Muscle layer of colon (tissue), 2 donors: ENCODE measurements at regions not wholly inside any gene's neighbourhood (a gene's known extent, or its start where the extent isn't known, plus 50 kb on each side); places are given as distances from the start of the nearest gene placed in this dataset.

Source experiments
- H3K27ac ChIP-seq: one replicate; pipeline ENCODE4 v1.7.0; 2013; ENCODE audit warnings: low read depth, mild to moderate bottlenecking, low read length, moderate library complexity
- H3K27me3 ChIP-seq, 2 donors: one replicate each; pipeline ENCODE4 v1.7.0; 2013; ENCODE audit warnings: low read length in 2 of 2, mild to moderate bottlenecking in 2 of 2; ENCODE audit not compliant: insufficient read depth in 2 of 2, control insufficient read depth in 1 of 2
- H3K36me3 ChIP-seq: one replicate; pipeline ENCODE4 v1.7.0; 2013; ENCODE audit warnings: mild to moderate bottlenecking, low read length; ENCODE audit not compliant: insufficient read depth
- H3K4me1 ChIP-seq: one replicate; pipeline ENCODE4 v1.7.0; 2013; ENCODE audit warnings: mild to moderate bottlenecking, low read length; ENCODE audit not compliant: insufficient read depth
- H3K4me3 ChIP-seq, 2 donors: one replicate each; pipeline ENCODE4 v1.7.0; 2013; ENCODE audit warnings: low read length in 2 of 2, low read depth in 1 of 2, mild to moderate bottlenecking in 1 of 2, moderate library complexity in 1 of 2
- H3K9ac ChIP-seq: one replicate; pipeline ENCODE4 v1.7.0; 2013; ENCODE audit warnings: low read length
- H3K9me3 ChIP-seq: one replicate; pipeline ENCODE4 v1.7.0; 2013; ENCODE audit warnings: mild to moderate bottlenecking, low read length
- donor health status: abdominal sarcoma.
- donor health status: Adenocarcinoma of cecum.

- peaks cover 34% of the 10 kb centered on the region for H3K36me3 ChIP-seq
- H3K27me3 ChIP-seq = no peaks in the 10 kb centered on the region
- no peak overlapping the region for H3K4me3 ChIP-seq
- no peak overlapping the region for H3K27ac ChIP-seq
- H3K9ac ChIP-seq = no peak overlapping the region
- H3K4me1 ChIP-seq = peaks cover 31% of the 10 kb centered on the region
- no peaks in the 10 kb centered on the region for H3K9me3 ChIP-seq
These were observed 93.2 kb upstream of the IL12A start for GRCh38 chr3:159895430-159895829.

- no peak overlapping the region for H3K9ac ChIP-seq
- H3K27ac ChIP-seq = no peak overlapping the region
- H3K27me3 ChIP-seq = no peaks in the 10 kb centered on the region
- H3K36me3 ChIP-seq = peaks cover 34% of the 10 kb centered on the region
- no peaks in the 10 kb centered on the region for H3K9me3 ChIP-seq
- H3K4me3 ChIP-seq = no peak overlapping the region
- peaks cover 31% of the 10 kb centered on the region for H3K4me1 ChIP-seq
These were observed 92.1 kb upstream of the IL12A start for GRCh38 chr3:159896543-159896942.

- H3K4me1 ChIP-seq = peaks cover 24% of the 10 kb centered on the region
- H3K36me3 ChIP-seq = peaks cover 26% of the 10 kb centered on the region
- H3K9ac ChIP-seq = no peak overlapping the region
- H3K4me3 ChIP-seq = no peak overlapping the region
- H3K27me3 ChIP-seq = no peaks in the 10 kb centered on the region
- no peak overlapping the region for H3K27ac ChIP-seq
- H3K9me3 ChIP-seq = no peaks in the 10 kb centered on the region
These were observed 91.1 kb upstream of the IL12A start for GRCh38 chr3:159897331-159898075.

GRCh38 chr3:159898147-159898546 is 90.5 kb upstream of the IL12A start:
- Histone ChIP-seq H3K27ac (no peak overlapping the region), H3K9me3 (no peaks in the 10 kb centered on the region), H3K27me3 (no peaks in the 10 kb centered on the region), H3K9ac (no peak overlapping the region), H3K4me3 (no peak overlapping the region), H3K36me3 (peaks cover 23% of the 10 kb centered on the region), H3K4me1 (peaks cover 20% of the 10 kb centered on the region)

- peaks cover 19% of the 10 kb centered on the region for H3K4me1 ChIP-seq
- H3K27ac ChIP-seq = no peak overlapping the region
These were observed 89.5 kb upstream of the IL12A start for GRCh38 chr3:159899166-159899565.

GRCh38 chr3:159902546-159903314 is 85.9 kb upstream of the IL12A start:
- H3K36me3 ChIP-seq = peaks cover 6% of the 10 kb centered on the region
- no peak overlapping the region for H3K27ac ChIP-seq
- H3K4me3 ChIP-seq = no peak overlapping the region
- H3K27me3 ChIP-seq = no peaks in the 10 kb centered on the region
- H3K9ac ChIP-seq = no peak overlapping the region
- H3K4me1 ChIP-seq = peaks cover 12% of the 10 kb centered on the region
- H3K9me3 ChIP-seq = no peaks in the 10 kb centered on the region

More at GRCh38 chr3:159899166-159899565, 89.5 kb upstream of the IL12A start:
- H3K9ac ChIP-seq = no peak overlapping the region
- peaks cover 15% of the 10 kb centered on the region for H3K36me3 ChIP-seq
- H3K27me3 ChIP-seq = no peaks in the 10 kb centered on the region
- H3K9me3 ChIP-seq = no peaks in the 10 kb centered on the region
- H3K4me3 ChIP-seq = no peak overlapping the region

- Histone ChIP-seq H3K4me1 (peaks cover 6% of the 10 kb centered on the region), H3K4me3 (no peak overlapping the region), H3K9ac (no peak overlapping the region), H3K27ac (no peak overlapping the region), H3K27me3 (no peaks in the 10 kb centered on the region), H3K36me3 (no peaks in the 10 kb centered on the region), H3K9me3 (no peaks in the 10 kb centered on the region)
These were observed 84.2 kb upstream of the IL12A start for GRCh38 chr3:159904455-159904854.

GRCh38 chr3:159904911-159905310 is 83.7 kb upstream of the IL12A start:
- Histone ChIP-seq H3K27ac (no peak overlapping the region), H3K9ac (no peak overlapping the region), H3K4me1 (peaks cover 6% of the 10 kb centered on the region), H3K4me3 (no peak overlapping the region), H3K36me3 (no peaks in the 10 kb centered on the region), H3K27me3 (no peaks in the 10 kb centered on the region), H3K9me3 (no peaks in the 10 kb centered on the region)

- H3K4me3 ChIP-seq = no peak overlapping the region
- H3K27me3 ChIP-seq = no peaks in the 10 kb centered on the region
- no peaks in the 10 kb centered on the region for H3K36me3 ChIP-seq
- no peak overlapping the region for H3K27ac ChIP-seq
- peaks cover 11% of the 10 kb centered on the region for H3K4me1 ChIP-seq
- no peak overlapping the region for H3K9ac ChIP-seq
- no peaks in the 10 kb centered on the region for H3K9me3 ChIP-seq
These were observed 80.8 kb upstream of the IL12A start for GRCh38 chr3:159907828-159908227.

- Histone ChIP-seq H3K27me3 (no peaks in the 10 kb centered on the region), H3K27ac (no peak overlapping the region), H3K4me1 (peaks cover 5% of the 10 kb centered on the region), H3K9me3 (no peaks in the 10 kb centered on the region), H3K9ac (no peak overlapping the region), H3K4me3 (peak overlapping the region in 1 of 2 donors; percentile 44), H3K36me3 (no peaks in the 10 kb centered on the region)
These were observed 77.5 kb upstream of the IL12A start for GRCh38 chr3:159910991-159911663.

- Histone ChIP-seq H3K27me3 (no peaks in the 10 kb centered on the region), H3K36me3 (no peaks in the 10 kb centered on the region), H3K9ac (no peak overlapping the region), H3K27ac (no peak overlapping the region), H3K4me1 (peaks cover 5% of the 10 kb centered on the region), H3K4me3 (peak overlapping the region in 1 of 2 donors; percentile 44), H3K9me3 (no peaks in the 10 kb centered on the region)
These were observed 77.0 kb upstream of the IL12A start for GRCh38 chr3:159911664-159912037.
